WERI-Rb-1 (cell line): ENCODE measurements at regions not wholly inside any gene's neighbourhood (a gene's known extent, or its start where the extent isn't known, plus 50 kb on each side); places are given as distances from the start of the nearest gene placed in this dataset.

ENCODE experiments used
- DNase-seq: peaks from one replicate; pipeline ENCODE4 v3.0.0-alpha.2; 2020
- H3K27ac ChIP-seq: fragments of 250-450 bp; sonication (Bioruptor Pico); 2 replicates; pipeline ENCODE4 v1.5.1; 2020; ENCODE audit warnings: mild to moderate bottlenecking, moderate library complexity
- H3K27me3 ChIP-seq: fragments of 250-450 bp; sonication (Bioruptor Pico); 2 replicates; pipeline ENCODE4 v1.5.1; 2021; ENCODE audit warnings: mild to moderate bottlenecking, low read depth, moderate library complexity; ENCODE audit not compliant: insufficient read depth, severe bottlenecking
- H3K36me3 ChIP-seq: fragments of 250-450 bp; sonication (Bioruptor Pico); 2 replicates; pipeline ENCODE4 v1.5.1; 2020; ENCODE audit warnings: mild to moderate bottlenecking, moderate library complexity
- H3K4me3 ChIP-seq: 2 replicates; pipeline ENCODE4 v1.5.1; 2011; ENCODE audit warnings: low read depth, mild to moderate bottlenecking, control low read depth, low read length
- H3K9me3 ChIP-seq: fragments of 250-450 bp; sonication (Bioruptor Pico); 2 replicates; pipeline ENCODE4 v1.5.1; 2021; ENCODE audit warnings: mild to moderate bottlenecking, moderate library complexity; ENCODE audit not compliant: severe bottlenecking
- TF ChIP-seq, protein P1 (sequence below): IDR thresholded peaks from 2 replicates; pipeline ENCODE4 v1.5.1; 2011; ENCODE audit warnings: low read depth, mild to moderate bottlenecking, control low read depth, inconsistent platforms, low read length

DNA sequence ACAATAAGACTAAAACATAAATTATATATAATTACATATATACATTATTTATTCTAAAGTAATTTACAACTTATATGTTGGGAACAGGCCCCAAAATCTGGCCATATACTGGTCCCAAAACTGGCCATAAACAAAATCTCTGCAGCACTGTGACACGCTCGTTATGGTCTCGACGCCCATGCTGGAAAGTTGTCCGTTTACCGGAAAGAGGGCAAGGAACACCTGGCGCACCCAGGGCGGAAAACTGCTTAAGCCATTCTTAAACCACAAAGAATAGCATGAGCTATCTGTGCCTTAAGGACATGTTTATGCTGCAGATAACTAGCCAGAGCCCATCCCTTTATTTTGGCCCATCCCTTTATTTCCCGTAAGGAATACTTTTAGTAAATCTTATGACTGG, 164.9 kb downstream of the CENPW start:
- Histone ChIP-seq H3K4me3 (no peak overlapping the region), H3K9me3 (no peaks in the 10 kb centered on the region), H3K36me3 (no peaks in the 10 kb centered on the region), H3K27ac (no peak overlapping the region), H3K27me3 (no peaks in the 10 kb centered on the region)
- no peak for DNase-seq
- TF ChIP-seq, protein P1, sequence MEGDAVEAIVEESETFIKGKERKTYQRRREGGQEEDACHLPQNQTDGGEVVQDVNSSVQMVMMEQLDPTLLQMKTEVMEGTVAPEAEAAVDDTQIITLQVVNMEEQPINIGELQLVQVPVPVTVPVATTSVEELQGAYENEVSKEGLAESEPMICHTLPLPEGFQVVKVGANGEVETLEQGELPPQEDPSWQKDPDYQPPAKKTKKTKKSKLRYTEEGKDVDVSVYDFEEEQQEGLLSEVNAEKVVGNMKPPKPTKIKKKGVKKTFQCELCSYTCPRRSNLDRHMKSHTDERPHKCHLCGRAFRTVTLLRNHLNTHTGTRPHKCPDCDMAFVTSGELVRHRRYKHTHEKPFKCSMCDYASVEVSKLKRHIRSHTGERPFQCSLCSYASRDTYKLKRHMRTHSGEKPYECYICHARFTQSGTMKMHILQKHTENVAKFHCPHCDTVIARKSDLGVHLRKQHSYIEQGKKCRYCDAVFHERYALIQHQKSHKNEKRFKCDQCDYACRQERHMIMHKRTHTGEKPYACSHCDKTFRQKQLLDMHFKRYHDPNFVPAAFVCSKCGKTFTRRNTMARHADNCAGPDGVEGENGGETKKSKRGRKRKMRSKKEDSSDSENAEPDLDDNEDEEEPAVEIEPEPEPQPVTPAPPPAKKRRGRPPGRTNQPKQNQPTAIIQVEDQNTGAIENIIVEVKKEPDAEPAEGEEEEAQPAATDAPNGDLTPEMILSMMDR = no peak

DNA sequence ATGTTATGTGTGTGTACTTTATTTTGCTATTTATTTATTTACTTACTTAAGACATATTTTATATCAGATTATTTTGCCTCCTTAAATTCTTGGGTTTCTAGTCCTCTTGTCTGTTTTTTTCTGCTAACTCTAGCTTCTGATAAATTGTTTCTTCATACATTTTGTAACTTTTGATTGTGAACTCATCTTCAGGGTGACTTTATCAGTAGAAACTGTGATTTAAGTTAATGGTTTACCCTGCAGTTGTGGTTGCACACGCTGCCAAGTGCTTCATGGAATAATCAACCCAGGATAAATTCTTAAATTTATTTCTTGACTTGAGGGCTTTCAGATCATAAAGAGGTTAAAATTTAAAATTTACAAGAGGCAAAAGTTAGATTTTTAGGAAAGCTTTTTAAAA, 173.3 kb downstream of the CENPW start:
- Histone ChIP-seq H3K27me3 (no peaks in the 10 kb centered on the region), H3K36me3 (no peaks in the 10 kb centered on the region), H3K9me3 (no peaks in the 10 kb centered on the region), H3K4me3 (no peak overlapping the region), H3K27ac (no peak overlapping the region)
- TF ChIP-seq, protein P1 = no peak
- no peak for DNase-seq

DNA sequence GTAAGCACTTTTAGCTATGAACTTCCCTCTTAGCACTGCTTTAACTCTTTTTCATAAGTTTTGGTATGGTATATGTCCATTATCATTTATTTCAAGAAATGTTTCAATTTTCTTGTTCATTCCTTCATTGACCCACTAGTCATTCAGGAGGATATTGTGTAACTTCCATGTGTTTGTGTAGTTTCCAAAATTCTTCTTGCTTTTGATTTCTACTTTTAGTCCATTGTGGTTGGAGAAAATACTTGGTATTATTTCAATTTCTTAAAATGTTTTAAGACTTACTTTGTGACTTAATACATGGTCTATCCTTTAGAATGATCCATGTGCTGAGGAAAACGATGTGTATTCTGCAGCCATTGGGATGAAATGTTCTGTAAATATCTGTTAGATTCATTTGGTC, 176.5 kb downstream of the CENPW start:
- H3K27me3 ChIP-seq = no peaks in the 10 kb centered on the region
- no peak overlapping the region for H3K27ac ChIP-seq
- no peak overlapping the region for H3K4me3 ChIP-seq
- no peaks in the 10 kb centered on the region for H3K36me3 ChIP-seq
- TF ChIP-seq, protein P1 = no peak
- DNase-seq = no peak
- no peaks in the 10 kb centered on the region for H3K9me3 ChIP-seq

DNA sequence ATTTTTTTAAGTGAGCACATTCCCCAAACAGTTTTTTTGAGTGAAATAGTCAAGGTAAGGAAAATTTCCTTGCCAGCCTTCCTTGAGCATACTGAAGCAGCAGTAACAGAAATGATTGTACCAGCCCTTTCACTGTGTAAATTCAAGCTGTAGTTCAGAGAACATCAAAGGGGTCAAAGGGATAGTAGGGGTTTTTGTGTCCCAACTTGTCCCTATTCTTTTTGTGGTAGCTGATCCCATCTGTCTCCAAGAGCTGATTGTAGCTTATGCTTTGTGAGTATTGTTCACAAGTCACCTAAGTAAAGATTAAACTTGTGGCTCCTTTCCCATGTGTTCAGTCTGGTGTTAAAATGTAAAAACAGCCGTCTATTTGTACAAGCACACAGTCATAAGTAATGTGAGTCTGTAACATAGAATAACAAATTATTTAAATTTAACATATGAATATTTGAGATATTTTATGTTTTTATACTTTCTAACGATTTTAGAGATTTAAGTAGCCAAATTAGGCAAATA, 185.0 kb downstream of the CENPW start:
- no peak overlapping the region for H3K27ac ChIP-seq
- no peaks in the 10 kb centered on the region for H3K9me3 ChIP-seq
- H3K4me3 ChIP-seq = no peak overlapping the region
- no peak for DNase-seq
- no peaks in the 10 kb centered on the region for H3K36me3 ChIP-seq
- TF ChIP-seq, protein P1 = no peak
- no peaks in the 10 kb centered on the region for H3K27me3 ChIP-seq

DNA sequence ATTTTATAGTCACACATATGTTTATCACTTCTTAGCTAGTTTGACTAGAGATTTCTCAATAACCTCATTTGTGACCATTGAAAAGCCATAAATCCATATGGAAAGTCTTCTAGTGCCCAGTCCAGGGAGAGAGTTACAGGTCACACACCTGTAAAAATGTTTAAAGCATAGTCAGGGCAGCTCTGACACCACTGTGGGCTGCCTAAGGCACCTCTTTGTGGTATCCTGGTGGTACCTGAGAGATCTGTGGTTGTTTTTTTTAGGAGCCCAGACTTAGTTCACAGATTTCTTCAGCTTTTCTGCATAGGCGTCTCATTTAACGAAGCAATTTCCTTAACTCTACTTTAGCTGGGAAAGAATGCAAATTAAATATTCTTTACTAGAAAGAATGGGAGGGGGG, 186.6 kb downstream of the CENPW start:
- TF ChIP-seq, protein P1 = no peak
- Histone ChIP-seq H3K9me3 (no peaks in the 10 kb centered on the region), H3K27ac (no peak overlapping the region), H3K36me3 (no peaks in the 10 kb centered on the region), H3K27me3 (no peaks in the 10 kb centered on the region), H3K4me3 (no peak overlapping the region)
- DNase-seq = no peak

DNA sequence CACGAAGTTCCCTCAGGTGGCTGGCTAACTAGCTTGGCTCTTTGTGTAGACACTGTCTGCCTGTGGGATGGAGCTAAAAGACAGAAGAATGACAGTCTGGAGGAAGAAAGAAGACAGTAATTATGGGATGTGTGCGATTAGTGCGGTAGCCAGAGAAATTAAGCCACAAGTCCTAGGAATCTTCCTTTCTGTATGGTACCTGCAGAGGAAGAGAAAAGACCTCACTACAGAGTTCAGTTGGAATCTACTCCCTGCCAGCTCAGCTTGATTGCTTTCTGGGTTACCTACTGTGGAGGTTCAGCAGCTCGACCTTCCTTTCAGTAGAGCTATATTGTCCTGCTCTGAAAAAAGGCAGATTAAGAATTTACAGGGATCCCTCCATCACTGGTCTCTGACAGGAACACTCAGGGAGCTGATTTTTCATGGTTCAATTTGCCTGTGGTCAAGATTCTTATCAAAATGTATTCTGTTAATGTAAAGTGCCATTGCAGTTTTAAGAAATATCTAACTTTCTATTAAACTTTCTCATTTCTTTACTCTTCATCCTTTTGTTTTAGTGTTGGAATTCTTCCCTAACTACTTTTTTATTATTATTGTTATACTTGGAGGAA, 187.2 kb downstream of the CENPW start:
- Histone ChIP-seq H3K27ac (no peak overlapping the region), H3K27me3 (no peaks in the 10 kb centered on the region), H3K36me3 (no peaks in the 10 kb centered on the region), H3K9me3 (no peaks in the 10 kb centered on the region), H3K4me3 (no peak overlapping the region)
- TF ChIP-seq, protein P1 = no peak
- no peak for DNase-seq
